Loucy (cell line): ENCODE measurements at regions not wholly inside any gene's neighbourhood (a gene's known extent, or its start where the extent isn't known, plus 50 kb on each side); places are given as distances from the start of the nearest gene placed in this dataset.

ENCODE experiments used
- H2AFZ ChIP-seq: fragments of 200-600 bp; sonication (generic); 2 replicates; pipeline ENCODE4 v1.6.0; 2016; ENCODE audit warnings: antibody characterized with exemption, mild to moderate bottlenecking, low read length, moderate library complexity
- H3F3A ChIP-seq: fragments of 200-600 bp; 2 replicates; pipeline ENCODE4 v1.6.0; 2016; ENCODE audit warnings: antibody characterized with exemption, low read depth, mild to moderate bottlenecking
- H3K27me3 ChIP-seq: fragments of 200-600 bp; sonication (generic); 2 replicates; pipeline ENCODE4 v1.6.1; 2014; ENCODE audit warnings: low read length, mild to moderate bottlenecking; ENCODE audit not compliant: insufficient read depth, poor library complexity, severe bottlenecking
- H3K36me3 ChIP-seq: fragments of 200-600 bp; sonication (generic); 2 replicates; pipeline ENCODE4 v1.6.1; 2016; ENCODE audit warnings: low read length; ENCODE audit not compliant: insufficient read depth
- H3K4me1 ChIP-seq: fragments of 200-600 bp; sonication (generic); 2 replicates; pipeline ENCODE4 v1.5.1; 2014; ENCODE audit warnings: low read length, mild to moderate bottlenecking; ENCODE audit not compliant: insufficient read depth, poor library complexity, severe bottlenecking
- H3K4me2 ChIP-seq: fragments of 200-600 bp; sonication (generic); 2 replicates; pipeline ENCODE4 v1.6.0; 2014; ENCODE audit warnings: antibody characterized with exemption, low read length, low read depth, mild to moderate bottlenecking; ENCODE audit not compliant: poor library complexity, severe bottlenecking
- H3K4me3 ChIP-seq: fragments of 200-600 bp; sonication (generic); 2 replicates; pipeline ENCODE4 v1.5.1; 2014; ENCODE audit warnings: low read length, mild to moderate bottlenecking, mixed read lengths; ENCODE audit not compliant: poor library complexity, severe bottlenecking
- H3K79me2 ChIP-seq: fragments of 200-600 bp; sonication (generic); 2 replicates; pipeline ENCODE4 v1.6.1; 2014; ENCODE audit warnings: low read length; ENCODE audit not compliant: insufficient read depth
- H3K9ac ChIP-seq: fragments of 200-600 bp; sonication (generic); 2 replicates; pipeline ENCODE4 v1.6.0; 2014; ENCODE audit warnings: mild to moderate bottlenecking, low read depth, low read length, moderate library complexity; ENCODE audit not compliant: poor library complexity, severe bottlenecking
- H3K9me2 ChIP-seq: fragments of 200-600 bp; sonication (generic); replicated peaks from 2 replicates; pipeline ENCODE4 v1.6.1; 2016; ENCODE audit warnings: low read depth, low read length, mixed read lengths
- H3K9me3 ChIP-seq: fragments of 200-600 bp; sonication (generic); 2 replicates; pipeline ENCODE4 v1.6.1; 2014; ENCODE audit warnings: mild to moderate bottlenecking, antibody characterized with exemption, low read length, low read depth; ENCODE audit not compliant: insufficient read depth
- H4K20me1 ChIP-seq: fragments of 200-600 bp; sonication (generic); 2 replicates; pipeline ENCODE4 v1.6.0; 2014; ENCODE audit warnings: antibody characterized with exemption, low read length, mild to moderate bottlenecking; ENCODE audit not compliant: insufficient read depth, poor library complexity, severe bottlenecking
- EZH2phosphoT487 ChIP-seq: fragments of 200-600 bp; IDR thresholded peaks from 2 replicates; pipeline ENCODE4 v1.6.1; 2018; ENCODE audit warnings: antibody characterized with exemption, mild to moderate bottlenecking, moderate library complexity, borderline replicate concordance
- TF ChIP-seq, protein P1 (sequence below): fragments of 200-600 bp; sonication (generic); conservative IDR thresholded peaks from 2 replicates; pipeline ENCODE4 v1.5.1; 2014; ENCODE audit warnings: mild to moderate bottlenecking, antibody characterized with exemption, low read length

DNA sequence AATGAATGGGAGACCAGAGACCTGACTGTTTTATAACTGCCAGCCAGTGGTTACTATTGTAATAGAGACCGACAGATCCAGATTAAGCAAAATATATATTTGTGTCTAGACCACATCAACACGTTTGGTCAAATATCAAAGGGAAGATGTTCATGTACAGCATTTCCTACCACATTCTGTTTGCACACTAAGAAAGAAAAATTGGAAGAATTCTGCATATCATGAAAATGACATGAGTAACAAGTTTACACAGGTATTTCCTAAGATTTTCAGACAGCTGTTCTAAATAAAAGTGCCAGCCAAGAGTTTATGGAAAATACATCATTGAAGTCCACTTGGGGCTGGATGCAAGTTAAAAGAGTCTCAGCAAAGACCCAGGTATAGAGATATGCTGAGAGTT, 145.5 kb upstream of the ANO3 start:
- no peaks in the 10 kb centered on the region for H3K9me3 ChIP-seq
- no peaks in the 10 kb centered on the region for H3K36me3 ChIP-seq
- no peak overlapping the region for H3K9ac ChIP-seq
- TF ChIP-seq, protein P1, sequence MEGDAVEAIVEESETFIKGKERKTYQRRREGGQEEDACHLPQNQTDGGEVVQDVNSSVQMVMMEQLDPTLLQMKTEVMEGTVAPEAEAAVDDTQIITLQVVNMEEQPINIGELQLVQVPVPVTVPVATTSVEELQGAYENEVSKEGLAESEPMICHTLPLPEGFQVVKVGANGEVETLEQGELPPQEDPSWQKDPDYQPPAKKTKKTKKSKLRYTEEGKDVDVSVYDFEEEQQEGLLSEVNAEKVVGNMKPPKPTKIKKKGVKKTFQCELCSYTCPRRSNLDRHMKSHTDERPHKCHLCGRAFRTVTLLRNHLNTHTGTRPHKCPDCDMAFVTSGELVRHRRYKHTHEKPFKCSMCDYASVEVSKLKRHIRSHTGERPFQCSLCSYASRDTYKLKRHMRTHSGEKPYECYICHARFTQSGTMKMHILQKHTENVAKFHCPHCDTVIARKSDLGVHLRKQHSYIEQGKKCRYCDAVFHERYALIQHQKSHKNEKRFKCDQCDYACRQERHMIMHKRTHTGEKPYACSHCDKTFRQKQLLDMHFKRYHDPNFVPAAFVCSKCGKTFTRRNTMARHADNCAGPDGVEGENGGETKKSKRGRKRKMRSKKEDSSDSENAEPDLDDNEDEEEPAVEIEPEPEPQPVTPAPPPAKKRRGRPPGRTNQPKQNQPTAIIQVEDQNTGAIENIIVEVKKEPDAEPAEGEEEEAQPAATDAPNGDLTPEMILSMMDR = no peak
- no peak for TF ChIP-seq EZH2phosphoT487
- no peaks in the 10 kb centered on the region for H3F3A ChIP-seq
- H4K20me1 ChIP-seq = no peaks in the 10 kb centered on the region
- no peak overlapping the region for H3K4me3 ChIP-seq
- H3K9me2 ChIP-seq = no peaks in the 10 kb centered on the region
- no peak overlapping the region for H3K4me2 ChIP-seq
- H2AFZ ChIP-seq = no peak overlapping the region
- no peaks in the 10 kb centered on the region for H3K79me2 ChIP-seq
- no peaks in the 10 kb centered on the region for H3K4me1 ChIP-seq
- no peaks in the 10 kb centered on the region for H3K27me3 ChIP-seq

DNA sequence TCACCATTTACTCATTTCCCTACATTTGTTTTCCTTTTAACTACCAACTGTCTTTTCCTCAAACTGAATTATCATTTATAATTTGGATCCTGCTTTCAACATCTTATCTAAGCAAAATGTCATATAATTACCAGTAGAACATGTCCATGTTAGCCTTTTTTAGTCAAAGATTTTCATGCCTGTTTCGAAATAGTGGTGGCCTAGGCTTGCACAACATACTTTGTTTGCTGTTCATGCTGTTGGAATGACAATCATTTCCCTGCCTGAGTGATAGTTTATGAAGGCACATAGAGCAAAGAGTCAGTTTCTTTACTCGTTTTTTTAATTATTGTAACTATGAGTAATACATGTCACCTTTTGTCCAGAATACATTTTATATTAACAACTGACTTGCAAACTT, 144.3 kb upstream of the ANO3 start:
- Histone ChIP-seq H3K36me3 (no peaks in the 10 kb centered on the region), H3K9me3 (no peaks in the 10 kb centered on the region), H3F3A (no peaks in the 10 kb centered on the region), H4K20me1 (no peaks in the 10 kb centered on the region), H3K79me2 (no peaks in the 10 kb centered on the region), H3K9me2 (no peaks in the 10 kb centered on the region), H2AFZ (no peak overlapping the region), H3K4me1 (no peaks in the 10 kb centered on the region), H3K27me3 (no peaks in the 10 kb centered on the region), H3K4me2 (no peak overlapping the region), H3K4me3 (no peak overlapping the region), H3K9ac (no peak overlapping the region)
- TF ChIP-seq EZH2phosphoT487 = no peak
- TF ChIP-seq, protein P1 = no peak

DNA sequence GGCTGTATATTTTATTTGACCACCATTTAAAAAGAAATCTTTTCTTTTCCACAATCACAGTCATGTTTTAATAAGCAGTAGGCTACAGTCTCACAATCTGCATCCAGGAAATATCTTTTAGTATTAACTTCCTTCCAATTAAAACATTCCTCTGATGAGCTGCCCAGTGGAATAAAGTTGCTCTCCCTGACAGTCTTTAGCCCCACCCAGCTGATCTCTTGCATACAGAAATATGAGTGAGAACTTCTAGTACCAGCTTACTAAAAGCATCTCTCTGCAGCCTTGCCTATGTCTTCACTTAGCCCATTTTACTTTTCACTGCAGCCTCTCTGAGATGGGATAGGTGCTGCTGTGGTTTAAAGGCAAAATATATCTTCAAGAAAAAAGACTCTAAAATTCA, 143.4 kb upstream of the ANO3 start:
- Histone ChIP-seq H3K4me2 (no peak overlapping the region), H3K4me3 (no peak overlapping the region)
- no peak for TF ChIP-seq EZH2phosphoT487
- TF ChIP-seq, protein P1 = no peak

More for the DNA sequence above, 143.4 kb upstream of the ANO3 start:
- Histone ChIP-seq H2AFZ (no peak overlapping the region), H3K36me3 (no peaks in the 10 kb centered on the region), H3K9me3 (no peaks in the 10 kb centered on the region), H4K20me1 (no peaks in the 10 kb centered on the region), H3K4me1 (no peaks in the 10 kb centered on the region), H3K27me3 (no peaks in the 10 kb centered on the region), H3F3A (no peaks in the 10 kb centered on the region), H3K79me2 (no peaks in the 10 kb centered on the region), H3K9ac (no peak overlapping the region), H3K9me2 (no peaks in the 10 kb centered on the region)
